GM19324 (cell line): ENCODE measurements at regions not wholly inside any gene's neighbourhood (a gene's known extent, or its start where the extent isn't known, plus 50 kb on each side); places are given as distances from the start of the nearest gene placed in this dataset.

Experiments used
- ATAC-seq: cut with Tn5 transposase; IDR thresholded peaks from one replicate; pipeline ENCODE4 v1.9.1; 2021; ENCODE audit warnings: mild to moderate bottlenecking, moderate library complexity; ENCODE audit not compliant: unreplicated experiment, low FRiP score

DNA sequence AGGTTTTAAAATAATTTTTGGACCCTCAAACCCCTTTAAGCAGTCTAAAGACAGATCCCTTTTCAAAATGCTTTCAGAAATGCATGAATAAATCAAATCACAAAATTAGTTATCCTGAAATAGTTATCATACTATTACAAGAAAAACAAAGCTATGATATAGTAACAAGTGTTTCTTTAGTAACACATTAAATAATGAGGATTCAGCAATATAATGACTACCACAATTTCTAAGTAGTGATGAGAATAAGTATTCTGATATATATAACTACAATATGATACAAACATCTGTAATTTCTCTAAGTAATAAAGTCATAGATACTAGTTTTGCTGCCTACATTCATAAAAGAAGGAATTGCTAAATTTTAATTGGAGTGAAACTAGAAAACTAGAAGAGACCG lies 53.0 kb upstream of the TMEM168 start:
- ATAC-seq, result no peak
